Subcutaneous abdominal adipose tissue (tissue), 5 donors: ENCODE measurements at regions not wholly inside any gene's neighbourhood (a gene's known extent, or its start where the extent isn't known, plus 50 kb on each side); places are given as distances from the start of the nearest gene placed in this dataset.

Source experiments
- H3K27ac ChIP-seq: one replicate; pipeline ENCODE4 v1.7.0; 2013; ENCODE audit warnings: low read depth, mild to moderate bottlenecking, inconsistent platforms, low read length, moderate library complexity
- H3K27me3 ChIP-seq, 5 donors: one replicate each; pipeline ENCODE4 v1.7.0; 2013; ENCODE audit warnings: low read length in 5 of 5, inconsistent platforms in 1 of 5; ENCODE audit not compliant: control insufficient read depth in 5 of 5, insufficient read depth in 4 of 5
- H3K36me3 ChIP-seq, 5 donors: one replicate each; pipeline ENCODE4 v1.7.0; 2013; ENCODE audit warnings: low read length in 5 of 5; ENCODE audit not compliant: control insufficient read depth in 5 of 5, insufficient read depth in 5 of 5
- H3K4me1 ChIP-seq, 5 donors: one replicate each; pipeline ENCODE4 v1.7.0; 2013; ENCODE audit warnings: low read length in 5 of 5, mild to moderate bottlenecking in 3 of 5, moderate library complexity in 1 of 5; ENCODE audit not compliant: control insufficient read depth in 5 of 5, insufficient read depth in 5 of 5
- H3K4me3 ChIP-seq, 5 donors: one replicate each; pipeline ENCODE4 v1.7.0; 2013; ENCODE audit warnings: low read length in 5 of 5, low read depth in 1 of 5
- H3K9ac ChIP-seq, 5 donors: one replicate each; pipeline ENCODE4 v1.7.0; 2013; ENCODE audit warnings: low read length in 5 of 5, mild to moderate bottlenecking in 4 of 5, moderate library complexity in 3 of 5
- H3K9me3 ChIP-seq, 5 donors: one replicate each; pipeline ENCODE4 v1.7.0; 2013; ENCODE audit warnings: low read length in 5 of 5; ENCODE audit not compliant: control insufficient read depth in 5 of 5
- donor health status: healthy.
- donor health status: healthy.
- donor health status: healthy.
- donor health status: healthy.
- donor health status: healthy.

GRCh38 chr10:121048749-121049148, 197.6 kb downstream of the WDR11 start:
- Histone ChIP-seq H3K36me3 (no peaks in the 10 kb centered on the region), H3K27me3 (no peaks in the 10 kb centered on the region), H3K9me3 (no peaks in the 10 kb centered on the region), H3K4me3 (no peak overlapping the region), H3K9ac (no peak overlapping the region), H3K27ac (no peak overlapping the region), H3K4me1 (no peaks in the 10 kb centered on the region)

- Histone ChIP-seq H3K9me3 (peaks cover 0 to 5% (median 0%) of the 10 kb centered on the region in 5 donors), H3K9ac (no peak overlapping the region), H3K27me3 (no peaks in the 10 kb centered on the region), H3K27ac (no peak overlapping the region), H3K4me3 (no peak overlapping the region), H3K36me3 (no peaks in the 10 kb centered on the region), H3K4me1 (no peaks in the 10 kb centered on the region)
These were observed 198.3 kb downstream of the WDR11 start for GRCh38 chr10:121049489-121049888.

GRCh38 chr10:121049923-121050322, 198.8 kb downstream of the WDR11 start:
- no peaks in the 10 kb centered on the region for H3K36me3 ChIP-seq
- H3K4me3 ChIP-seq: no peak overlapping the region
- no peaks in the 10 kb centered on the region for H3K27me3 ChIP-seq
- H3K9me3 ChIP-seq: peaks cover 0 to 5% (median 0%) of the 10 kb centered on the region in 5 donors
- H3K9ac ChIP-seq: no peak overlapping the region
- H3K27ac ChIP-seq: no peak overlapping the region
- H3K4me1 ChIP-seq: no peaks in the 10 kb centered on the region

- no peak overlapping the region for H3K4me3 ChIP-seq
- H3K9ac ChIP-seq: no peak overlapping the region
- no peak overlapping the region for H3K27ac ChIP-seq
These were observed 200.0 kb downstream of the WDR11 start for GRCh38 chr10:121051171-121051570.

GRCh38 chr10:121051696-121052279, 200.6 kb downstream of the WDR11 start:
- H3K9ac ChIP-seq: no peak overlapping the region
- H3K27ac ChIP-seq: no peak overlapping the region
- no peaks in the 10 kb centered on the region for H3K27me3 ChIP-seq
- no peaks in the 10 kb centered on the region for H3K4me1 ChIP-seq
- peaks cover 0 to 5% (median 0%) of the 10 kb centered on the region in 5 donors for H3K9me3 ChIP-seq
- H3K36me3 ChIP-seq: no peaks in the 10 kb centered on the region
- no peak overlapping the region for H3K4me3 ChIP-seq

More at GRCh38 chr10:121051171-121051570, 200.0 kb downstream of the WDR11 start:
- no peaks in the 10 kb centered on the region for H3K4me1 ChIP-seq
- no peaks in the 10 kb centered on the region for H3K36me3 ChIP-seq
- H3K9me3 ChIP-seq: peaks cover 0 to 5% (median 0%) of the 10 kb centered on the region in 5 donors
- H3K27me3 ChIP-seq: no peaks in the 10 kb centered on the region

- H3K36me3 ChIP-seq: no peaks in the 10 kb centered on the region
- no peak overlapping the region for H3K9ac ChIP-seq
- no peaks in the 10 kb centered on the region for H3K4me1 ChIP-seq
- peaks cover 0 to 5% (median 0%) of the 10 kb centered on the region in 5 donors for H3K9me3 ChIP-seq
- H3K27ac ChIP-seq: no peak overlapping the region
- H3K27me3 ChIP-seq: no peaks in the 10 kb centered on the region
- H3K4me3 ChIP-seq: no peak overlapping the region
These were observed 202.0 kb downstream of the WDR11 start for GRCh38 chr10:121053151-121053550.

- peaks cover 0 to 5% (median 0%) of the 10 kb centered on the region in 5 donors for H3K9me3 ChIP-seq
- H3K27ac ChIP-seq: no peak overlapping the region
- H3K4me1 ChIP-seq: no peaks in the 10 kb centered on the region
- H3K4me3 ChIP-seq: no peak overlapping the region
- H3K27me3 ChIP-seq: peaks cover 0 to 2% (median 0%) of the 10 kb centered on the region in 5 donors
- no peaks in the 10 kb centered on the region for H3K36me3 ChIP-seq
- H3K9ac ChIP-seq: no peak overlapping the region
These were observed 203.7 kb downstream of the WDR11 start for GRCh38 chr10:121054874-121055273.

GRCh38 chr10:121057269-121057668, 206.1 kb downstream of the WDR11 start:
- Histone ChIP-seq H3K9ac (no peak overlapping the region), H3K4me1 (no peaks in the 10 kb centered on the region), H3K27me3 (peaks cover 0 to 2% (median 0%) of the 10 kb centered on the region in 5 donors), H3K9me3 (peaks cover 0 to 5% (median 0%) of the 10 kb centered on the region in 5 donors), H3K4me3 (no peak overlapping the region), H3K36me3 (no peaks in the 10 kb centered on the region), H3K27ac (no peak overlapping the region)

GRCh38 chr10:121058082-121058481, 206.9 kb downstream of the WDR11 start:
- Histone ChIP-seq H3K27ac (no peak overlapping the region), H3K27me3 (peaks cover 0 to 2% (median 0%) of the 10 kb centered on the region in 5 donors), H3K4me1 (no peaks in the 10 kb centered on the region), H3K9ac (no peak overlapping the region), H3K9me3 (peaks cover 0 to 5% (median 0%) of the 10 kb centered on the region in 5 donors), H3K36me3 (no peaks in the 10 kb centered on the region), H3K4me3 (no peak overlapping the region)

GRCh38 chr10:121059351-121059750, 208.2 kb downstream of the WDR11 start:
- H3K9me3 ChIP-seq: peaks cover 0 to 1% (median 0%) of the 10 kb centered on the region in 5 donors
- H3K27me3 ChIP-seq: peaks cover 0 to 2% (median 0%) of the 10 kb centered on the region in 5 donors
- peaks cover 0 to 3% (median 0%) of the 10 kb centered on the region in 5 donors for H3K4me1 ChIP-seq
- no peaks in the 10 kb centered on the region for H3K36me3 ChIP-seq
- no peak overlapping the region for H3K27ac ChIP-seq
- no peak overlapping the region for H3K4me3 ChIP-seq
- no peak overlapping the region for H3K9ac ChIP-seq
